ENCODE measurements at regions not wholly inside any gene's neighbourhood (a gene's known extent, or its start where the extent isn't known, plus 50 kb on each side); places are given as distances from the start of the nearest gene placed in this dataset.

- TF ChIP-seq EZH2phosphoT487 (IDR thresholded peaks at IDR 0.05) (no peak), CTCF (IDR thresholded peaks at IDR 0.05) (no peak)
Observed at GRCh38 chr18:30057398-30057797, 985.1 kb downstream of the DSC3 start.
